ENCODE measurements at regions not wholly inside any gene's neighbourhood (a gene's known extent, or its start where the extent isn't known, plus 50 kb on each side); places are given as distances from the start of the nearest gene placed in this dataset.
"Not testable (repeated sequence)": the region's sequence is repeated elsewhere in the genome, so short reads cannot be mapped to it uniquely, and the experiment has no call there.

GRCh38 chr4:27696257-27696656, 835.6 kb downstream of the STIM2 start:
- H3K4me1 ChIP-seq (ENCODE audit: insufficient read depth); H3K36me3 ChIP-seq (ENCODE audit: insufficient read depth); H3K9me2 ChIP-seq (ENCODE audit: insufficient read depth); H3K36me3 Mint-ChIP-seq (ENCODE audit: low read depth); H4K20me1 ChIP-seq (replicated peaks; ENCODE audit: insufficient read depth); H3K27ac ChIP-seq (ENCODE audit: low read depth); ATAC-seq; H3K4me3 Mint-ChIP-seq; H3K4me2 ChIP-seq; H3F3A ChIP-seq (replicated peaks; ENCODE audit: low read depth); H2AFZ ChIP-seq; H3K79me2 ChIP-seq (replicated peaks; ENCODE audit: insufficient read depth); H3K9me3 Mint-ChIP-seq; DNase-seq (ENCODE audit: low spot score); H3K27me3 Mint-ChIP-seq (ENCODE audit: insufficient read depth, low read depth, poor library complexity); H3K27me3 ChIP-seq (ENCODE audit: insufficient read depth); H3K4me1 Mint-ChIP-seq; H3K4me3 ChIP-seq: not testable (repeated sequence)
- 0 out of 2 replicates have a peak overlapping the region, but pooled peaks have one; percentile 29 for H3K27ac Mint-ChIP-seq

DNA sequence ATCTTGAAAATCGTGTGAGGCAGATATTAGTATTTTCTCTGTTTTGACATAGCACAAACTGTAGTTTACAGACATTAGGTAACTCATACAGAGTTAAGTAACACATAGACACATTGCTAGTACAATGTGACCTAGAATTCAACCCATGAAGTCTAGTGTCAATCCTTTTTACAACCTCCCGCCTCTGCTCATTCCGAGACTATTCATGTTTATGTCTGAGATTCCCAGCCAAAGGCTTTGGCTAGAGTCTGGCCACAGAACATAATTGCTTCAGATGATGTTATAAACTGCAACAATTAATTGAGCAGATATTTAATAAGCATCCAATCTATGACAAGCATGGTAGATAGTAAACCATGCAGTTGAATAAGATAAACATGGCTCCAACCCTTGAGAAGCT, 841.0 kb downstream of the STIM2 start:
- TF ChIP-seq, protein P1, sequence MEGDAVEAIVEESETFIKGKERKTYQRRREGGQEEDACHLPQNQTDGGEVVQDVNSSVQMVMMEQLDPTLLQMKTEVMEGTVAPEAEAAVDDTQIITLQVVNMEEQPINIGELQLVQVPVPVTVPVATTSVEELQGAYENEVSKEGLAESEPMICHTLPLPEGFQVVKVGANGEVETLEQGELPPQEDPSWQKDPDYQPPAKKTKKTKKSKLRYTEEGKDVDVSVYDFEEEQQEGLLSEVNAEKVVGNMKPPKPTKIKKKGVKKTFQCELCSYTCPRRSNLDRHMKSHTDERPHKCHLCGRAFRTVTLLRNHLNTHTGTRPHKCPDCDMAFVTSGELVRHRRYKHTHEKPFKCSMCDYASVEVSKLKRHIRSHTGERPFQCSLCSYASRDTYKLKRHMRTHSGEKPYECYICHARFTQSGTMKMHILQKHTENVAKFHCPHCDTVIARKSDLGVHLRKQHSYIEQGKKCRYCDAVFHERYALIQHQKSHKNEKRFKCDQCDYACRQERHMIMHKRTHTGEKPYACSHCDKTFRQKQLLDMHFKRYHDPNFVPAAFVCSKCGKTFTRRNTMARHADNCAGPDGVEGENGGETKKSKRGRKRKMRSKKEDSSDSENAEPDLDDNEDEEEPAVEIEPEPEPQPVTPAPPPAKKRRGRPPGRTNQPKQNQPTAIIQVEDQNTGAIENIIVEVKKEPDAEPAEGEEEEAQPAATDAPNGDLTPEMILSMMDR (conservative IDR thresholded peaks at IDR 0.05; ENCODE audit: low read depth in 2 of 2), result no peak
- no peak for TF ChIP-seq STAT1 (IDR thresholded peaks at IDR 0.05; ENCODE audit: unreplicated experiment)
- TF ChIP-seq CREB1 (CRISPR knock-in tag; IDR thresholded peaks at IDR 0.05; ENCODE audit: low read depth), result no peak
- no peak for TF ChIP-seq JUNB (IDR thresholded peaks at IDR 0.05; ENCODE audit: unreplicated experiment)
- no peak for TF ChIP-seq EZH2phosphoT487 (IDR thresholded peaks at IDR 0.05; ENCODE audit: unreplicated experiment)
- TF ChIP-seq, protein P2, sequence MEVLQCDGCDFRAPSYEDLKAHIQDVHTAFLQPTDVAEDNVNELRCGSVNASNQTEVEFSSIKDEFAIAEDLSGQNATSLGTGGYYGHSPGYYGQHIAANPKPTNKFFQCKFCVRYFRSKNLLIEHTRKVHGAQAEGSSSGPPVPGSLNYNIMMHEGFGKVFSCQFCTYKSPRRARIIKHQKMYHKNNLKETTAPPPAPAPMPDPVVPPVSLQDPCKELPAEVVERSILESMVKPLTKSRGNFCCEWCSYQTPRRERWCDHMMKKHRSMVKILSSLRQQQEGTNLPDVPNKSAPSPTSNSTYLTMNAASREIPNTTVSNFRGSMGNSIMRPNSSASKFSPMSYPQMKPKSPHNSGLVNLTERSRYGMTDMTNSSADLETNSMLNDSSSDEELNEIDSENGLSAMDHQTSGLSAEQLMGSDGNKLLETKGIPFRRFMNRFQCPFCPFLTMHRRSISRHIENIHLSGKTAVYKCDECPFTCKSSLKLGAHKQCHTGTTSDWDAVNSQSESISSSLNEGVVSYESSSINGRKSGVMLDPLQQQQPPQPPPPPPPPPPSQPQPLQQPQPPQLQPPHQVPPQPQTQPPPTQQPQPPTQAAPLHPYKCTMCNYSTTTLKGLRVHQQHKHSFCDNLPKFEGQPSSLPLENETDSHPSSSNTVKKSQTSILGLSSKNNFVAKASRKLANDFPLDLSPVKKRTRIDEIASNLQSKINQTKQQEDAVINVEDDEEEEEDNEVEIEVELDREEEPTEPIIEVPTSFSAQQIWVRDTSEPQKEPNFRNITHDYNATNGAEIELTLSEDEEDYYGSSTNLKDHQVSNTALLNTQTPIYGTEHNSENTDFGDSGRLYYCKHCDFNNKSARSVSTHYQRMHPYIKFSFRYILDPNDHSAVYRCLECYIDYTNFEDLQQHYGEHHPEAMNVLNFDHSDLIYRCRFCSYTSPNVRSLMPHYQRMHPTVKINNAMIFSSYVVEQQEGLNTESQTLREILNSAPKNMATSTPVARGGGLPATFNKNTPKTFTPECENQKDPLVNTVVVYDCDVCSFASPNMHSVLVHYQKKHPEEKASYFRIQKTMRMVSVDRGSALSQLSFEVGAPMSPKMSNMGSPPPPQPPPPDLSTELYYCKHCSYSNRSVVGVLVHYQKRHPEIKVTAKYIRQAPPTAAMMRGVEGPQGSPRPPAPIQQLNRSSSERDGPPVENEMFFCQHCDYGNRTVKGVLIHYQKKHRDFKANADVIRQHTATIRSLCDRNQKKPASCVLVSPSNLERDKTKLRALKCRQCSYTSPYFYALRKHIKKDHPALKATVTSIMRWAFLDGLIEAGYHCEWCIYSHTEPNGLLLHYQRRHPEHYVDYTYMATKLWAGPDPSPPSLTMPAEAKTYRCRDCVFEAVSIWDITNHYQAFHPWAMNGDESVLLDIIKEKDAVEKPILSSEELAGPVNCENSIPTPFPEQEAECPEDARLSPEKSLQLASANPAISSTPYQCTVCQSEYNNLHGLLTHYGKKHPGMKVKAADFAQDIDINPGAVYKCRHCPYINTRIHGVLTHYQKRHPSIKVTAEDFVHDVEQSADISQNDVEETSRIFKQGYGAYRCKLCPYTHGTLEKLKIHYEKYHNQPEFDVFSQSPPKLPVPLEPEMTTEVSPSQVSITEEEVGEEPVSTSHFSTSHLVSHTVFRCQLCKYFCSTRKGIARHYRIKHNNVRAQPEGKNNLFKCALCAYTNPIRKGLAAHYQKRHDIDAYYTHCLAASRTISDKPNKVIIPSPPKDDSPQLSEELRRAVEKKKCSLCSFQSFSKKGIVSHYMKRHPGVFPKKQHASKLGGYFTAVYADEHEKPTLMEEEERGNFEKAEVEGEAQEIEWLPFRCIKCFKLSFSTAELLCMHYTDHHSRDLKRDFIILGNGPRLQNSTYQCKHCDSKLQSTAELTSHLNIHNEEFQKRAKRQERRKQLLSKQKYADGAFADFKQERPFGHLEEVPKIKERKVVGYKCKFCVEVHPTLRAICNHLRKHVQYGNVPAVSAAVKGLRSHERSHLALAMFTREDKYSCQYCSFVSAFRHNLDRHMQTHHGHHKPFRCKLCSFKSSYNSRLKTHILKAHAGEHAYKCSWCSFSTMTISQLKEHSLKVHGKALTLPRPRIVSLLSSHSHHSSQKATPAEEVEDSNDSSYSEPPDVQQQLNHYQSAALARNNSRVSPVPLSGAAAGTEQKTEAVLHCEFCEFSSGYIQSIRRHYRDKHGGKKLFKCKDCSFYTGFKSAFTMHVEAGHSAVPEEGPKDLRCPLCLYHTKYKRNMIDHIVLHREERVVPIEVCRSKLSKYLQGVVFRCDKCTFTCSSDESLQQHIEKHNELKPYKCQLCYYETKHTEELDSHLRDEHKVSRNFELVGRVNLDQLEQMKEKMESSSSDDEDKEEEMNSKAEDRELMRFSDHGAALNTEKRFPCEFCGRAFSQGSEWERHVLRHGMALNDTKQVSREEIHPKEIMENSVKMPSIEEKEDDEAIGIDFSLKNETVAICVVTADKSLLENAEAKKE (CRISPR knock-in tag; IDR thresholded peaks at IDR 0.05), result no peak
- TF ChIP-seq, protein P3, sequence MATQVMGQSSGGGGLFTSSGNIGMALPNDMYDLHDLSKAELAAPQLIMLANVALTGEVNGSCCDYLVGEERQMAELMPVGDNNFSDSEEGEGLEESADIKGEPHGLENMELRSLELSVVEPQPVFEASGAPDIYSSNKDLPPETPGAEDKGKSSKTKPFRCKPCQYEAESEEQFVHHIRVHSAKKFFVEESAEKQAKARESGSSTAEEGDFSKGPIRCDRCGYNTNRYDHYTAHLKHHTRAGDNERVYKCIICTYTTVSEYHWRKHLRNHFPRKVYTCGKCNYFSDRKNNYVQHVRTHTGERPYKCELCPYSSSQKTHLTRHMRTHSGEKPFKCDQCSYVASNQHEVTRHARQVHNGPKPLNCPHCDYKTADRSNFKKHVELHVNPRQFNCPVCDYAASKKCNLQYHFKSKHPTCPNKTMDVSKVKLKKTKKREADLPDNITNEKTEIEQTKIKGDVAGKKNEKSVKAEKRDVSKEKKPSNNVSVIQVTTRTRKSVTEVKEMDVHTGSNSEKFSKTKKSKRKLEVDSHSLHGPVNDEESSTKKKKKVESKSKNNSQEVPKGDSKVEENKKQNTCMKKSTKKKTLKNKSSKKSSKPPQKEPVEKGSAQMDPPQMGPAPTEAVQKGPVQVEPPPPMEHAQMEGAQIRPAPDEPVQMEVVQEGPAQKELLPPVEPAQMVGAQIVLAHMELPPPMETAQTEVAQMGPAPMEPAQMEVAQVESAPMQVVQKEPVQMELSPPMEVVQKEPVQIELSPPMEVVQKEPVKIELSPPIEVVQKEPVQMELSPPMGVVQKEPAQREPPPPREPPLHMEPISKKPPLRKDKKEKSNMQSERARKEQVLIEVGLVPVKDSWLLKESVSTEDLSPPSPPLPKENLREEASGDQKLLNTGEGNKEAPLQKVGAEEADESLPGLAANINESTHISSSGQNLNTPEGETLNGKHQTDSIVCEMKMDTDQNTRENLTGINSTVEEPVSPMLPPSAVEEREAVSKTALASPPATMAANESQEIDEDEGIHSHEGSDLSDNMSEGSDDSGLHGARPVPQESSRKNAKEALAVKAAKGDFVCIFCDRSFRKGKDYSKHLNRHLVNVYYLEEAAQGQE (IDR thresholded peaks at IDR 0.05; ENCODE audit: unreplicated experiment), result no peak
- no peak for TF ChIP-seq POLR2AphosphoS5 (IDR thresholded peaks at IDR 0.05; ENCODE audit: low read depth)
- Histone ChIP-seq H4K20me1 (replicated peaks; ENCODE audit: insufficient read depth) (no peaks in the 10 kb centered on the region), H3K9me2 (ENCODE audit: insufficient read depth) (0 out of 2 replicates have a peak, but pooled peaks cover 6% of the 10 kb centered on the region), H3K4me3 (no peak overlapping the region), H3K79me2 (replicated peaks; ENCODE audit: insufficient read depth) (no peaks in the 10 kb centered on the region), H3K4me2 (peak overlapping the region; percentile 50; the same call in 1 of the 2 replicates), H2AFZ (peak overlapping the region; percentile 61; the same call in 1 of the 2 replicates), H3F3A (replicated peaks; ENCODE audit: low read depth) (no peaks in the 10 kb centered on the region), H3K27ac (ENCODE audit: low read depth) (0 out of 2 replicates have a peak overlapping the region, but pooled peaks have one; percentile 14), H3K36me3 (ENCODE audit: insufficient read depth) (no peaks in the 10 kb centered on the region), H3K27me3 (ENCODE audit: insufficient read depth) (no peaks in the 10 kb centered on the region), H3K4me1 (ENCODE audit: insufficient read depth) (peaks cover 24% of the 10 kb centered on the region)
- Mint-ChIP-seq H3K4me1 (peaks cover 22% of the 10 kb centered on the region), H3K27ac (no peak overlapping the region), H3K27me3 (ENCODE audit: insufficient read depth, low read depth, poor library complexity) (no peaks in the 10 kb centered on the region), H3K36me3 (ENCODE audit: low read depth) (no peaks in the 10 kb centered on the region), H3K9me3 (peaks cover 2% of the 10 kb centered on the region; the same call in 1 of the 3 replicates), H3K4me3 (no peak overlapping the region)
- ATAC-seq, result no peak
- no peak for DNase-seq (ENCODE audit: low spot score)
